ENCODE measurements at regions not wholly inside any gene's neighbourhood (a gene's known extent, or its start where the extent isn't known, plus 50 kb on each side); places are given as distances from the start of the nearest gene placed in this dataset.

DNA sequence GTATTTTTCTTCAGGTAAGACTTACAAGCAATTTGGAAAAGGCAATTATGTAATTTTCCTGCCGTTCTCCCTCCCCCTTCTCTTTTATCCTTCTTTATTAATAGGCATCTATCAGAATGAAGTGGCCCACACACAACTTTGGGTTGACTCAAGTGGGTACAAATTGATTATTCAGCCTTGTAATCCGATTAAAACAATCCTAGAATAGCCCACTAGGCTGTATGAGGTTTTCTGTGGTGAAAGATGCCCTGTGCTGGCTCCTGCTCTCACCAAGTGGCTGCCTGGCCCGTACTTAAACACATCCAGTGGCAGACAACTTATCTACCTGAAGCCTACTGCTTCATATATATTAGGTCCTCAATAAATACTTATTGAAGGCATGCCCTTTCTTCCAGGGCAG, 177.3 kb upstream of the C9orf72 start:
- Histone ChIP-seq H3K9me3 (replicated peaks in 1 of 11) (no peaks in the 10 kb centered on the region), H3K4me2 (no peak overlapping the region), H3K27me3 (no peaks in the 10 kb centered on the region), H3K9ac (no peak overlapping the region), H4K20me1 (no peaks in the 10 kb centered on the region), H3K27ac (no peak overlapping the region), H3K4me3 (no peak overlapping the region), H3K36me3 (no peaks in the 10 kb centered on the region), H3K4me1 (no peaks in the 10 kb centered on the region)
- no peak for TF ChIP-seq Cebpa-rat (IDR thresholded peaks at IDR 0.05)

- no peaks in the 10 kb centered on the region for H3K36me3 ChIP-seq
- no peak for TF ChIP-seq Cebpa-rat (IDR thresholded peaks at IDR 0.05)
- no peak overlapping the region for H3K4me2 ChIP-seq
- H3K4me3 ChIP-seq, result no peak overlapping the region
- no peaks in the 10 kb centered on the region for H3K9me3 ChIP-seq (replicated peaks in 1 of 11)
- H3K27ac ChIP-seq, result no peak overlapping the region
- H3K27me3 ChIP-seq, result no peaks in the 10 kb centered on the region
- no peaks in the 10 kb centered on the region for H3K4me1 ChIP-seq
- no peaks in the 10 kb centered on the region for H4K20me1 ChIP-seq
- H3K9ac ChIP-seq, result no peak overlapping the region
Observed at GRCh38 chr9:27752069-27752468, 178.8 kb upstream of the C9orf72 start.

- TF ChIP-seq Cebpa-rat (IDR thresholded peaks at IDR 0.05), result no peak
- Histone ChIP-seq H3K9me3 (replicated peaks in 1 of 11) (no peaks in the 10 kb centered on the region), H3K9ac (no peak overlapping the region), H3K27me3 (no peaks in the 10 kb centered on the region), H3K4me3 (no peak overlapping the region), H4K20me1 (no peaks in the 10 kb centered on the region), H3K4me2 (no peak overlapping the region), H3K36me3 (no peaks in the 10 kb centered on the region), H3K27ac (no peak overlapping the region), H3K4me1 (no peaks in the 10 kb centered on the region)
Observed at GRCh38 chr9:27755846-27756245, 182.6 kb upstream of the C9orf72 start.

- no peaks in the 10 kb centered on the region for H4K20me1 ChIP-seq
Observed at GRCh38 chr9:27756418-27756817, 183.1 kb upstream of the C9orf72 start.

GRCh38 chr9:27763831-27764230, 190.6 kb upstream of the C9orf72 start:
- Histone ChIP-seq H3K4me2 (no peak overlapping the region), H3K27ac (no peak overlapping the region), H4K20me1 (no peaks in the 10 kb centered on the region), H3K9me3 (replicated peaks in 1 of 11) (no peaks in the 10 kb centered on the region), H3K36me3 (no peaks in the 10 kb centered on the region), H3K4me1 (peaks cover 0 to 14% (median 2%) of the 10 kb centered on the region in 10 experiments; a peak in 9 of 20 replicates), H3K27me3 (no peaks in the 10 kb centered on the region), H3K9ac (no peak overlapping the region), H3K4me3 (no peak overlapping the region)
- no peak for TF ChIP-seq Cebpa-rat (IDR thresholded peaks at IDR 0.05)

More at GRCh38 chr9:27756418-27756817, 183.1 kb upstream of the C9orf72 start:
- no peak overlapping the region for H3K27ac ChIP-seq
- H3K9me3 ChIP-seq (replicated peaks in 1 of 11), result no peaks in the 10 kb centered on the region
- H3K36me3 ChIP-seq, result no peaks in the 10 kb centered on the region
- H3K4me1 ChIP-seq, result no peaks in the 10 kb centered on the region
- no peak overlapping the region for H3K4me2 ChIP-seq
- H3K4me3 ChIP-seq, result no peak overlapping the region
- no peak overlapping the region for H3K9ac ChIP-seq
- H3K27me3 ChIP-seq, result no peaks in the 10 kb centered on the region
- TF ChIP-seq Cebpa-rat (IDR thresholded peaks at IDR 0.05), result peak in 1 of 11 experiments; percentile 55; a peak in 2 of 22 replicates

GRCh38 chr9:27765266-27766072, 192.2 kb upstream of the C9orf72 start:
- H3K4me1 ChIP-seq, result peaks cover 0 to 16% (median 2%) of the 10 kb centered on the region in 10 experiments; a peak in 9 of 20 replicates
- no peak overlapping the region for H3K9ac ChIP-seq
- H3K4me2 ChIP-seq, result no peak overlapping the region
- H3K36me3 ChIP-seq, result no peaks in the 10 kb centered on the region
- TF ChIP-seq Cebpa-rat (IDR thresholded peaks at IDR 0.05), result no peak
- H3K9me3 ChIP-seq (replicated peaks in 1 of 11), result no peaks in the 10 kb centered on the region
- H4K20me1 ChIP-seq, result no peaks in the 10 kb centered on the region
- no peak overlapping the region for H3K27ac ChIP-seq
- H3K27me3 ChIP-seq, result no peaks in the 10 kb centered on the region
- no peak overlapping the region for H3K4me3 ChIP-seq

- H3K9ac ChIP-seq, result no peak overlapping the region
- H3K4me1 ChIP-seq, result peaks cover 0 to 16% (median 6%) of the 10 kb centered on the region in 10 experiments; a peak in 14 of 20 replicates
- peak overlapping the region in 7 of 11 experiments; percentile 0 to 33 (median 12); a peak in 5 of 22 replicates for H3K4me2 ChIP-seq
- H3K27me3 ChIP-seq, result no peaks in the 10 kb centered on the region
- H3K9me3 ChIP-seq (replicated peaks in 1 of 11), result no peaks in the 10 kb centered on the region
- H4K20me1 ChIP-seq, result no peaks in the 10 kb centered on the region
- no peaks in the 10 kb centered on the region for H3K36me3 ChIP-seq
- TF ChIP-seq Cebpa-rat (IDR thresholded peaks at IDR 0.05), result no peak
- no peak overlapping the region for H3K4me3 ChIP-seq
- H3K27ac ChIP-seq, result no peak overlapping the region
Observed at GRCh38 chr9:27766073-27766835, 193.0 kb upstream of the C9orf72 start.

- no peaks in the 10 kb centered on the region for H3K36me3 ChIP-seq
- H3K4me1 ChIP-seq, result peaks cover 7 to 25% (median 14%) of the 10 kb centered on the region in 10 experiments; a peak in 18 of 20 replicates
- no peaks in the 10 kb centered on the region for H3K9me3 ChIP-seq (replicated peaks in 1 of 11)
- no peak overlapping the region for H3K9ac ChIP-seq
- no peak overlapping the region for H3K4me3 ChIP-seq
- H3K27me3 ChIP-seq, result no peaks in the 10 kb centered on the region
- H3K27ac ChIP-seq, result no peak overlapping the region
- peak overlapping the region in 4 of 11 experiments; percentile 17 to 39 (median 26); a peak in 5 of 22 replicates for H3K4me2 ChIP-seq
- no peak for TF ChIP-seq Cebpa-rat (IDR thresholded peaks at IDR 0.05)
- H4K20me1 ChIP-seq, result no peaks in the 10 kb centered on the region
Observed at GRCh38 chr9:27768781-27769180, 195.5 kb upstream of the C9orf72 start.

DNA sequence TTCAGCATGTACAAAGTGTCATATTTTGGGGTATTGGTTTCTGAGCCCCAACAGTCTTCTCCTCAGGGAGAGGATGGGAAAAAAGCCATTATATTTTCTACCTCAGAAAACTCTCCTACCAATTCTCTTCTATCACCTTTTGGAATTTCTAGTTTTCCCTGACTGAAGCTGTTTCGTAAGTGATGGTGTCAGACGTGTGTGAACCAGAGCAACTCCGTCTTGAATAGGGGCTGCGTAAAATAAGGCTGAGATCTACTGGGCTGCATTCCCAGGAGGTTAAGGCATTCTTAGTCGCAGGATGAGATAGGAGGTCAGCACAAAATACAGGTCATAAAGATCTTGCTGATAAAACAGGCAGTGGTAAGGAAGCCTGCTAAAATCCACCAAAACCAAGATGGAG, 197.3 kb upstream of the C9orf72 start:
- peak overlapping the region in 1 of 11 experiments; percentile 56; a peak in 1 of 22 replicates for H3K4me2 ChIP-seq
- H3K9me3 ChIP-seq (replicated peaks in 1 of 11), result no peaks in the 10 kb centered on the region
- peak overlapping the region in 4 of 11 experiments; percentile 6 to 72 (median 66); a peak in 5 of 22 replicates for H3K27ac ChIP-seq
- no peak overlapping the region for H3K4me3 ChIP-seq
- H3K36me3 ChIP-seq, result no peaks in the 10 kb centered on the region
- H3K27me3 ChIP-seq, result no peaks in the 10 kb centered on the region
- no peak for TF ChIP-seq Cebpa-rat (IDR thresholded peaks at IDR 0.05)
- H4K20me1 ChIP-seq, result no peaks in the 10 kb centered on the region
- H3K4me1 ChIP-seq, result peaks cover 7 to 25% (median 14%) of the 10 kb centered on the region in 10 experiments; a peak in 18 of 20 replicates
- no peak overlapping the region for H3K9ac ChIP-seq
